Keratinocyte (primary cell): ENCODE measurements at regions not wholly inside any gene's neighbourhood (a gene's known extent, or its start where the extent isn't known, plus 50 kb on each side); places are given as distances from the start of the nearest gene placed in this dataset.

Source experiments
- DNase-seq: peaks from one replicate; pipeline ENCODE4 v3.0.0-alpha.2; 2011; ENCODE audit warnings: low read depth, missing footprints, low spot score
- FAIRE-seq: peaks from 2 replicates; lab custom pipeline; 2011; peaks lifted over from hg19 to GRCh38; lab: Jason Lieb, UNC
- H2AFZ ChIP-seq: 2 replicates; pipeline ENCODE4 v1.6.0; 2012; ENCODE audit warnings: low read length, control low read depth, inconsistent platforms; ENCODE audit not compliant: control insufficient read depth
- H3K27ac ChIP-seq: 2 replicates; pipeline ENCODE4 v1.5.1; 2011; ENCODE audit warnings: low read length; ENCODE audit not compliant: control insufficient read depth, insufficient read depth
- H3K27me3 ChIP-seq: 3 replicates; pipeline ENCODE4 v1.6.0; 2011; ENCODE audit warnings: low read length; ENCODE audit not compliant: control insufficient read depth, insufficient read depth; ENCODE audit errors: extremely low read depth
- H3K36me3 ChIP-seq, 2 experiments: 2 replicates in 1 of 2; 3 replicates in 1 of 2; pipeline ENCODE4 v1.5.1; 2011; ENCODE audit warnings: low read length in 2 of 2, mild to moderate bottlenecking in 1 of 2; ENCODE audit not compliant: control insufficient read depth in 2 of 2, insufficient read depth in 2 of 2; ENCODE audit errors: extremely low read depth in 1 of 2
- H3K4me1 ChIP-seq: 3 replicates; pipeline ENCODE4 v1.5.1; 2011; ENCODE audit warnings: low read length; ENCODE audit not compliant: control insufficient read depth, insufficient read depth; ENCODE audit errors: extremely low read depth
- H3K4me2 ChIP-seq: 3 replicates; pipeline ENCODE4 v1.6.0; 2011; ENCODE audit warnings: low read depth, low read length; ENCODE audit not compliant: control insufficient read depth, insufficient read depth; ENCODE audit errors: extremely low read depth
- H3K4me3 ChIP-seq, 3 experiments: fragments of 200-600 bp in 1 of 3; sonication (generic) in 1 of 3; 2 replicates in 2 of 3; 3 replicates in 1 of 3; pipeline ENCODE4 v1.5.1; 2011 to 2016; ENCODE audit warnings: low read length in 3 of 3, mild to moderate bottlenecking in 3 of 3, control low read depth in 2 of 3, inconsistent platforms in 1 of 3, low read depth in 1 of 3, mixed read lengths in 1 of 3, mixed run types in 1 of 3, moderate library complexity in 1 of 3; ENCODE audit not compliant: control insufficient read depth in 2 of 3, insufficient read depth in 2 of 3; ENCODE audit errors: extremely low read depth in 1 of 3
- H3K79me2 ChIP-seq: 2 replicates; pipeline ENCODE4 v1.6.0; 2012; ENCODE audit warnings: low read length; ENCODE audit not compliant: control insufficient read depth, insufficient read depth
- H3K9ac ChIP-seq: 3 replicates; pipeline ENCODE4 v1.6.0; 2011; ENCODE audit warnings: low read length; ENCODE audit not compliant: control insufficient read depth, insufficient read depth; ENCODE audit errors: extremely low read depth
- H3K9me1 ChIP-seq: 3 replicates; pipeline ENCODE4 v1.6.0; 2011; ENCODE audit warnings: low read length; ENCODE audit not compliant: control insufficient read depth, insufficient read depth; ENCODE audit errors: extremely low read depth
- H3K9me3 ChIP-seq: 2 replicates; pipeline ENCODE4 v1.5.1; 2012; ENCODE audit warnings: low read depth, low read length; ENCODE audit not compliant: control insufficient read depth
- H4K20me1 ChIP-seq: 3 replicates; pipeline ENCODE4 v1.6.0; 2011; ENCODE audit warnings: low read length; ENCODE audit not compliant: control insufficient read depth, insufficient read depth; ENCODE audit errors: extremely low read depth
- EZH2 ChIP-seq: IDR thresholded peaks from one replicate; pipeline ENCODE4 v1.6.1; 2012; ENCODE audit warnings: inconsistent platforms, mild to moderate bottlenecking, low read length, moderate library complexity
- dilution Hi-C: fragments of 300-500 bp; cut with MboI; formaldehyde crosslinking; loops from one replicate; pipeline ENCODE4 v1.7.0; 2020; ENCODE audit warnings: low sequenced_read_pairs; ENCODE audit not compliant: extremely low pct_ligation_motif_present
- TF ChIP-seq, protein P1 (sequence below), 3 experiments: IDR thresholded peaks in 1 of 3; conservative IDR thresholded peaks in 1 of 3; optimal IDR thresholded peaks in 1 of 3; 2 replicates in 2 of 3; 3 replicates in 1 of 3; pipeline versions ENCODE3 to v1.5.1; 2011; ENCODE audit warnings: low read length in 3 of 3, mild to moderate bottlenecking in 3 of 3, moderate library complexity in 2 of 3, control low read depth in 1 of 3, inconsistent platforms in 1 of 3; ENCODE audit not compliant: insufficient read depth in 2 of 3; ENCODE audit errors: extremely low read depth in 1 of 3

DNA sequence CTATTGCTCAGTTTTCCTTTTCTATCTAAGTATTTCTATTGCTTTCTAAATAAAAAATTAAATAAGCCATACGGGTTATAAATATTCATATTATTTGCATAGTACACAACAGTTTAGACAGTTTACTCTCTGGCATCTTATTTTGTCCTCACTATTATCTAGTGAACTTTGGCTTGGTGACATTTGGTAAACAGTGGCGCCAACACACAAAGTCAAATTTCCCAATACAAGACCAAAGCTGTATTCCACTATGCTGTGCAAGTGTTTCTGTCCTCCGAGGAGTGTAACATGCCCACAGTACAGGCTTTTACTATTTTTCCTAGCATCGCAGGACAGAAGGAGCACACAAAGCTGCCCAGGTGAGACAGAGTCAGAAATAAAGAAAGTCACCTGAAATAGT, 61.7 kb upstream of the TP63 start:
- Histone ChIP-seq H3K79me2 (no peaks in the 10 kb centered on the region), H3K9me3 (no peaks in the 10 kb centered on the region), H3K9ac (no peak overlapping the region), H3K4me1 (peaks cover 18% of the 10 kb centered on the region), H3K27ac (no peak overlapping the region), H4K20me1 (no peaks in the 10 kb centered on the region), H3K4me3 (no peak overlapping the region), H3K9me1 (no peaks in the 10 kb centered on the region), H2AFZ (no peak overlapping the region), H3K27me3 (no peaks in the 10 kb centered on the region), H3K36me3 (no peaks in the 10 kb centered on the region), H3K4me2 (no peak overlapping the region)
- FAIRE-seq (no peak), DNase-seq (no peak)
- TF ChIP-seq EZH2 = no peak
- TF ChIP-seq, protein P1, sequence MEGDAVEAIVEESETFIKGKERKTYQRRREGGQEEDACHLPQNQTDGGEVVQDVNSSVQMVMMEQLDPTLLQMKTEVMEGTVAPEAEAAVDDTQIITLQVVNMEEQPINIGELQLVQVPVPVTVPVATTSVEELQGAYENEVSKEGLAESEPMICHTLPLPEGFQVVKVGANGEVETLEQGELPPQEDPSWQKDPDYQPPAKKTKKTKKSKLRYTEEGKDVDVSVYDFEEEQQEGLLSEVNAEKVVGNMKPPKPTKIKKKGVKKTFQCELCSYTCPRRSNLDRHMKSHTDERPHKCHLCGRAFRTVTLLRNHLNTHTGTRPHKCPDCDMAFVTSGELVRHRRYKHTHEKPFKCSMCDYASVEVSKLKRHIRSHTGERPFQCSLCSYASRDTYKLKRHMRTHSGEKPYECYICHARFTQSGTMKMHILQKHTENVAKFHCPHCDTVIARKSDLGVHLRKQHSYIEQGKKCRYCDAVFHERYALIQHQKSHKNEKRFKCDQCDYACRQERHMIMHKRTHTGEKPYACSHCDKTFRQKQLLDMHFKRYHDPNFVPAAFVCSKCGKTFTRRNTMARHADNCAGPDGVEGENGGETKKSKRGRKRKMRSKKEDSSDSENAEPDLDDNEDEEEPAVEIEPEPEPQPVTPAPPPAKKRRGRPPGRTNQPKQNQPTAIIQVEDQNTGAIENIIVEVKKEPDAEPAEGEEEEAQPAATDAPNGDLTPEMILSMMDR (optimal IDR thresholded peaks at IDR 0.05 in 1 of 3, IDR thresholded peaks at IDR 0.05 in 1 of 3, conservative IDR thresholded peaks at IDR 0.05 in 1 of 3; ENCODE audit: extremely low read depth in 1 of 3, insufficient read depth in 2 of 3, low read length in 3 of 3) = no peak
- dilution Hi-C loops = no loop called here

DNA sequence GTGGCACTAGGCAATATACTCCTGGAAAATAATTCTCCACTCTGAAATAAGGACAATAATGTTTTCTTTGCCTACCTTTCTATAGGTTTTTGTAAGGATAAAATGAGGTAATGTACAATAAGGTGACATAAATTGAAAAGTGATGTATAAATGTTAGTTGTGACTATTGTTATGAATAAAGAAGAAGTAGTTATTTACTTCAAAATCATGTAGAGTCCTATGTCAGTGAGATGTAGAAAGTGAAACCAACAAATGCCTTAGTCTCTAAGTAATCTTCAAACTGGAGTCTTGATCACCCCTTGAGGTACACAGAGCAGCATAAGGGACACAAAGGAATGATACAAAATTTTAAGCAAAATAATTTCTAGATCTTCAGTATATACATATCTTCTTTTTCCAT, 60.3 kb upstream of the TP63 start:
- no peak overlapping the region for H3K9ac ChIP-seq
- no peaks in the 10 kb centered on the region for H3K27me3 ChIP-seq
- H2AFZ ChIP-seq = no peak overlapping the region
- no peaks in the 10 kb centered on the region for H3K9me3 ChIP-seq
- FAIRE-seq (peak; percentile 51), DNase-seq (no peak)
- H3K27ac ChIP-seq = no peak overlapping the region
- no peaks in the 10 kb centered on the region for H3K9me1 ChIP-seq
- no peaks in the 10 kb centered on the region for H3K79me2 ChIP-seq
- no peak for TF ChIP-seq EZH2
- TF ChIP-seq, protein P1 (optimal IDR thresholded peaks at IDR 0.05 in 1 of 3, IDR thresholded peaks at IDR 0.05 in 1 of 3, conservative IDR thresholded peaks at IDR 0.05 in 1 of 3; ENCODE audit: extremely low read depth in 1 of 3, insufficient read depth in 2 of 3, low read length in 3 of 3) = no peak
- no peaks in the 10 kb centered on the region for H3K36me3 ChIP-seq
- no peaks in the 10 kb centered on the region for H4K20me1 ChIP-seq
- dilution Hi-C loops = no loop called here
- H3K4me1 ChIP-seq = peaks cover 14% of the 10 kb centered on the region
- H3K4me3 ChIP-seq = no peak overlapping the region
- H3K4me2 ChIP-seq = peak overlapping the region; percentile 34
